NB4 (cell line): ENCODE measurements at regions not wholly inside any gene's neighbourhood (a gene's known extent, or its start where the extent isn't known, plus 50 kb on each side); places are given as distances from the start of the nearest gene placed in this dataset.

Experiments used
- POLR2A ChIP-seq: IDR thresholded peaks from 2 replicates; pipeline ENCODE4 v1.6.1; 2011; ENCODE audit warnings: mild to moderate bottlenecking; ENCODE audit not compliant: insufficient read length; ENCODE audit errors: extremely low read depth
- TF ChIP-seq, protein P1 (sequence below): IDR thresholded peaks from one replicate; pipeline ENCODE4 v1.5.1; 2012; ENCODE audit warnings: low read depth, low read length

- no peak for TF ChIP-seq POLR2A
- TF ChIP-seq, protein P1, sequence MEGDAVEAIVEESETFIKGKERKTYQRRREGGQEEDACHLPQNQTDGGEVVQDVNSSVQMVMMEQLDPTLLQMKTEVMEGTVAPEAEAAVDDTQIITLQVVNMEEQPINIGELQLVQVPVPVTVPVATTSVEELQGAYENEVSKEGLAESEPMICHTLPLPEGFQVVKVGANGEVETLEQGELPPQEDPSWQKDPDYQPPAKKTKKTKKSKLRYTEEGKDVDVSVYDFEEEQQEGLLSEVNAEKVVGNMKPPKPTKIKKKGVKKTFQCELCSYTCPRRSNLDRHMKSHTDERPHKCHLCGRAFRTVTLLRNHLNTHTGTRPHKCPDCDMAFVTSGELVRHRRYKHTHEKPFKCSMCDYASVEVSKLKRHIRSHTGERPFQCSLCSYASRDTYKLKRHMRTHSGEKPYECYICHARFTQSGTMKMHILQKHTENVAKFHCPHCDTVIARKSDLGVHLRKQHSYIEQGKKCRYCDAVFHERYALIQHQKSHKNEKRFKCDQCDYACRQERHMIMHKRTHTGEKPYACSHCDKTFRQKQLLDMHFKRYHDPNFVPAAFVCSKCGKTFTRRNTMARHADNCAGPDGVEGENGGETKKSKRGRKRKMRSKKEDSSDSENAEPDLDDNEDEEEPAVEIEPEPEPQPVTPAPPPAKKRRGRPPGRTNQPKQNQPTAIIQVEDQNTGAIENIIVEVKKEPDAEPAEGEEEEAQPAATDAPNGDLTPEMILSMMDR, result no peak
Observed at GRCh38 chr4:28827866-28828265, 1892.3 kb upstream of the PCDH7 start.
